ENCODE measurements at regions not wholly inside any gene's neighbourhood (a gene's known extent, or its start where the extent isn't known, plus 50 kb on each side); places are given as distances from the start of the nearest gene placed in this dataset.

DNA sequence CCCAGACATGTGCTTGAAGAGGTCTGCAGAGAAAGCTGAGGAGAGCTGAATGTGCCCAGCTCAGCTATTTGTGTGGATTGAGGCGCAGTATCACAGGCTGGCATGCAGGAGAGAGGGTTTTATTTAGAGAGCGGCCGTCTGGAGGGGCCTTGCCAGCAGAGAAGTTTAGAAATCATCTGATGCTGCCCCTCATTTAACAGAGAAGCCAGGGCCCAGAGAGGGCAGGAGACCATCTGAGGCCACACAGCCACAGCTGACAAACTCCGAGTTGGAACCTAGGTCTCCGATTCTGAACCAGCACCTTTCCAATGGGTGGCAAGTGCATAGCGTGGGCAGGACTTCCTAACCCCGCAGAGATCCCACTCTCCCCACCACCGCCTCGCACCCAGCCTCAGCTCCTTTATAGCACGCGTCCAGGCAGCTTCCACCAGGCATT, 101.0 kb downstream of the LSM3 start:
- Histone ChIP-seq H2BK15ac (ENCODE audit: low read length) (peak overlapping the region; percentile 25; the same call in 1 of the 2 replicates), H3K4ac (replicated peaks; ENCODE audit: insufficient read length, low read depth, low read length) (no peak overlapping the region), H3K23me2 (ENCODE audit: low read depth, low read length) (no peaks in the 10 kb centered on the region), H3K27ac (ENCODE audit: low read depth, low read length) (no peak overlapping the region), H3K14ac (ENCODE audit: insufficient read length) (no peak overlapping the region), H4K5ac (ENCODE audit: insufficient read length, low read depth, low read length) (no peak overlapping the region), H3K27me3 (replicated peaks in 1 of 4; ENCODE audit: control insufficient read depth in 3 of 4, extremely low read depth in 1 of 4, insufficient read depth in 3 of 4, low read length in 3 of 4) (no peaks in the 10 kb centered on the region; a peak in 2 of 7 replicates), H4K8ac (ENCODE audit: extremely low read depth, insufficient read depth, low read length) (0 out of 2 replicates have a peak overlapping the region, but pooled peaks have one; percentile 6), H2BK12ac (ENCODE audit: low read depth, low read length) (peak overlapping the region; percentile 88; the same call in 1 of the 2 replicates), H3K79me2 (ENCODE audit: control insufficient read depth in 1 of 2, insufficient read depth in 2 of 2, low read length in 2 of 2) (no peaks in the 10 kb centered on the region), H3K36me3 (ENCODE audit: control insufficient read depth in 2 of 4, insufficient read depth in 4 of 4, low read length in 3 of 4) (no peaks in the 10 kb centered on the region), H4K20me1 (replicated peaks in 1 of 2; ENCODE audit: control insufficient read depth in 1 of 2, insufficient read depth in 2 of 2, low read length in 2 of 2) (no peaks in the 10 kb centered on the region), H3K9ac (replicated peaks in 1 of 4; ENCODE audit: extremely low read depth in 1 of 4, low read depth in 3 of 4, low read length in 3 of 4) (no peak overlapping the region), H2BK20ac (ENCODE audit: low read length) (peak overlapping the region; percentile 88; the same call in 1 of the 2 replicates), H3K4me3 (ENCODE audit: extremely low read depth in 1 of 4, insufficient read depth in 2 of 4, low read depth in 3 of 4, low read length in 4 of 4) (no peak overlapping the region), H2AFZ (ENCODE audit: low read length) (no peak overlapping the region), H2BK5ac (ENCODE audit: low read depth, low read length) (0 out of 2 replicates have a peak overlapping the region, but pooled peaks have one; percentile 84), H2AK5ac (ENCODE audit: low read depth, low read length) (0 out of 2 replicates have a peak overlapping the region, but pooled peaks have one; percentile 7), H2BK120ac (replicated peaks; ENCODE audit: low read depth, low read length) (no peak overlapping the region), H3K4me2 (ENCODE audit: insufficient read depth in 1 of 2, low read depth in 2 of 2, low read length in 2 of 2) (0 out of 4 replicates have a peak overlapping the region, but pooled peaks of 1 of the 2 experiments have one; percentile 14), H3K56ac (replicated peaks; ENCODE audit: insufficient read length, low read depth, low read length) (no peak overlapping the region), H4K91ac (replicated peaks; ENCODE audit: insufficient read length, low read length) (peak overlapping the region; percentile 36), H3K23ac (ENCODE audit: insufficient read length) (no peak overlapping the region), H3K4me1 (replicated peaks in 1 of 4; ENCODE audit: control insufficient read depth in 3 of 4, insufficient read depth in 4 of 4, low read length in 3 of 4) (peaks cover 10 to 21% (median 15%) of the 10 kb centered on the region in 4 experiments; a peak in 6 of 7 replicates), H3K9me3 (ENCODE audit: insufficient read depth in 2 of 2, low read depth in 1 of 2, low read length in 1 of 2) (no peaks in the 10 kb centered on the region), H3K79me1 (ENCODE audit: low read depth, low read length) (no peaks in the 10 kb centered on the region), H3K18ac (ENCODE audit: extremely low read depth, low read length) (0 out of 2 replicates have a peak overlapping the region, but pooled peaks have one; percentile 48)
- 85% methylated on average over 11 of the region's 11 CpGs; no CpG with 5 or more reads in 1 of the 2 experiments for WGBS, 2 experiments (ENCODE audit: extremely low coverage in 1 of 2, insufficient coverage in 1 of 2, insufficient read length in 1 of 2, insufficient replicate concordance in 2 of 2, low coverage in 1 of 2, low lambda C conversion rate in 2 of 2, missing lambda C conversion rate in 1 of 2)
- no peak for FAIRE-seq
- POLR2A ChIA-PET (ENCODE audit: partially characterized antibody), result interaction anchor here (2.1 to 2.6 kb wide), 2 partner anchors 9 to 122 kb away, joined by 6 to 10 read pairs; partner anchors contain the start of gene SLC6A6
- DNase-seq (ENCODE audit: low read depth in 1 of 2, low spot score in 2 of 2), result no peak
- CTCF ChIA-PET (ENCODE audit: partially characterized antibody), result interaction anchor here (0.7 to 6.9 kb wide), 24 partner anchors 9 to 383 kb away, joined by 3 to 75 read pairs (median 4); no protein-coding TSS in a partner anchor

All from H1 (cell line).